ENCODE measurements at regions not wholly inside any gene's neighbourhood (a gene's known extent, or its start where the extent isn't known, plus 50 kb on each side); places are given as distances from the start of the nearest gene placed in this dataset.
"Not testable (repeated sequence)": the region's sequence is repeated elsewhere in the genome, so short reads cannot be mapped to it uniquely, and the experiment has no call there.

- no peak for ATAC-seq (ENCODE audit: low read depth)
- no peak overlapping the region for H3K27ac Mint-ChIP-seq
These were observed 543.7 kb downstream of the SUCLG1 start for GRCh38 chr2:83915381-83915780.

GRCh38 chr2:83908750-83909149, 550.3 kb downstream of the SUCLG1 start:
- POLR2A ChIA-PET = no interaction called here
- Mint-ChIP-seq H3K27me3 (no peaks in the 10 kb centered on the region), H3K36me3 (no peaks in the 10 kb centered on the region), H3K4me1 (no peaks in the 10 kb centered on the region), H3K9me3 (no peaks in the 10 kb centered on the region), H3K4me3 (no peak overlapping the region), H3K27ac (no peak overlapping the region)
- no peak for DNase-seq
- no peak for ATAC-seq (ENCODE audit: low read depth)

More at GRCh38 chr2:83915381-83915780, 543.7 kb downstream of the SUCLG1 start:
- no peaks in the 10 kb centered on the region for H3K4me1 Mint-ChIP-seq
- no peak overlapping the region for H3K4me3 Mint-ChIP-seq
- no peak for DNase-seq
- H3K36me3 Mint-ChIP-seq = no peaks in the 10 kb centered on the region
- H3K9me3 Mint-ChIP-seq = no peaks in the 10 kb centered on the region
- H3K27me3 Mint-ChIP-seq = no peaks in the 10 kb centered on the region
- POLR2A ChIA-PET = no interaction called here

GRCh38 chr2:83901317-83901716, 557.8 kb downstream of the SUCLG1 start:
- no peaks in the 10 kb centered on the region for H3K27me3 Mint-ChIP-seq
- H3K4me1 Mint-ChIP-seq = no peaks in the 10 kb centered on the region
- no peak for ATAC-seq (ENCODE audit: low read depth)
- no peak for DNase-seq
- no peak overlapping the region for H3K27ac Mint-ChIP-seq
- H3K9me3 Mint-ChIP-seq = no peaks in the 10 kb centered on the region
- H3K4me3 Mint-ChIP-seq = no peak overlapping the region
- no peaks in the 10 kb centered on the region for H3K36me3 Mint-ChIP-seq
- POLR2A ChIA-PET = no interaction called here

DNA sequence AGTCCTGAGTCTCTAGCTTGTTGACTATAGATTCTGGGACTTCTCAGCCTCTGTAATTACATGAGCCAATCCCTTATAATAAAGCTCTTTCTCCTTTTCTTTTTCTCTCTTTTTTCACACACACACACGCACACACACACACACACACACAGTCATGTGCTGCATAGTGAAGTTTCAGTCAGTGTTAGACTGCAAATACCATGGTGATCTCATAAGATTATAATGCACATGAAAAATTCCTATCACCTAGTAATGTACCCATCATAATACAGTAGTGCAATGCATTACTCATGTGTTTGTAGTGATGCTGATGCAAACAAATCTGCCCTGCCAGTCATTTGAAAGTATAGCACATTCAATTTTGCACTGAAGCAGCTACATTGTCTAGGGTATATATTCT, 558.2 kb downstream of the SUCLG1 start:
- H3K27ac Mint-ChIP-seq = no peak overlapping the region
- POLR2A ChIA-PET = no interaction called here
- no peak for ATAC-seq (ENCODE audit: low read depth)
- no peak overlapping the region for H3K4me3 Mint-ChIP-seq
- H3K27me3 Mint-ChIP-seq = no peaks in the 10 kb centered on the region
- H3K36me3 Mint-ChIP-seq = no peaks in the 10 kb centered on the region
- H3K4me1 Mint-ChIP-seq = no peaks in the 10 kb centered on the region
- no peaks in the 10 kb centered on the region for H3K9me3 Mint-ChIP-seq
- DNase-seq = no peak

DNA sequence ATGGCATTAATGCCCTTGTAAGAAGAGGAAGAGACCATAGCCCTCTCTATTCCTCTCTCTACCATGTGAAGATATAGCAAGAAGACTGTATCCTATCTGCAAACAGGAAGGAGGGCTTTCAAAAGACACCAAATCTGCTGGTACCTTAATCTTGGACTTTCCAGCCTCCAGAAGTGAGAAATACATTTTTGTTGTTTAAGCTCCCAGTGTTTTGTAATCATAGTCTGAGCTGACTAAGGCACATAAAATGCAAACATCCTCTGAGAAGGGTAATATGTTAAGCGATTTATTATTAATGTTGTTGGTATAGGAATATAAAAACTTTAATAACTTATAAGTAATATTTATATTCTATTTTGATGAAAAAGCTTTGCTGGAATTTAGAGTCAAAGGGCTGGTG, 559.8 kb downstream of the SUCLG1 start:
- H3K27me3 Mint-ChIP-seq = no peaks in the 10 kb centered on the region
- H3K4me3 Mint-ChIP-seq = no peak overlapping the region
- no peak overlapping the region for H3K27ac Mint-ChIP-seq
- no peaks in the 10 kb centered on the region for H3K9me3 Mint-ChIP-seq
- no peaks in the 10 kb centered on the region for H3K36me3 Mint-ChIP-seq
- no peak for ATAC-seq (ENCODE audit: low read depth)
- no peak for DNase-seq
- POLR2A ChIA-PET = no interaction called here
- no peaks in the 10 kb centered on the region for H3K4me1 Mint-ChIP-seq

GRCh38 chr2:83894976-83895375, 564.1 kb downstream of the SUCLG1 start:
- Mint-ChIP-seq H3K27ac (no peak overlapping the region), H3K4me3 (no peak overlapping the region), H3K4me1 (no peaks in the 10 kb centered on the region), H3K9me3 (no peaks in the 10 kb centered on the region), H3K27me3 (no peaks in the 10 kb centered on the region), H3K36me3 (no peaks in the 10 kb centered on the region)
- POLR2A ChIA-PET = no interaction called here
- ATAC-seq (ENCODE audit: low read depth) (no peak), DNase-seq (no peak)

DNA sequence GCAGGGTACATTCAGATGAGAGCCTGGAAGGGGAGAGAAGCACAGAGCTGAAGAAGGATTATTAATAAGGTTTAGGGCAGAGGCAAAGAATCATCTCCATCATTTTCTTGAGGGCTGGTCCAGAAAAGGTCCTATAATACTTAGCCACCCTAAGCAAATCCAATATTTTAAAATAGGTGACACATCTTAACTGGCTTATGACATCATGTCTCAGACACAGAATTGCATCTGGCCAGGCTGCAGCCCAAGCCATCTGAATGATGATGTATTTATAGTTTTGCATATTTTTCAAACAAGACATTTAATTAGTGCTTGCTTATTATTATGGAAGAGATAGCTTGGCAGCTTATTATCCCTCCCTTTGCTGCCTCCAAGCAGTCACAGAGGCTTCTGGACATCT, 571.3 kb downstream of the SUCLG1 start:
- Mint-ChIP-seq H3K4me1 (no peaks in the 10 kb centered on the region), H3K9me3 (no peaks in the 10 kb centered on the region), H3K36me3 (no peaks in the 10 kb centered on the region), H3K27me3 (no peaks in the 10 kb centered on the region), H3K27ac (no peak overlapping the region), H3K4me3 (no peak overlapping the region)
- DNase-seq (no peak), ATAC-seq (ENCODE audit: low read depth) (no peak)
- POLR2A ChIA-PET = no interaction called here

GRCh38 chr2:83879127-83879526, 580.0 kb downstream of the SUCLG1 start:
- DNase-seq = no peak
- ATAC-seq (ENCODE audit: low read depth) = no peak
- POLR2A ChIA-PET = no interaction called here
- Mint-ChIP-seq H3K27me3 (no peaks in the 10 kb centered on the region), H3K4me3 (no peak overlapping the region), H3K27ac (no peak overlapping the region), H3K4me1 (no peaks in the 10 kb centered on the region), H3K9me3 (peaks cover 16% of the 10 kb centered on the region), H3K36me3 (no peaks in the 10 kb centered on the region)

DNA sequence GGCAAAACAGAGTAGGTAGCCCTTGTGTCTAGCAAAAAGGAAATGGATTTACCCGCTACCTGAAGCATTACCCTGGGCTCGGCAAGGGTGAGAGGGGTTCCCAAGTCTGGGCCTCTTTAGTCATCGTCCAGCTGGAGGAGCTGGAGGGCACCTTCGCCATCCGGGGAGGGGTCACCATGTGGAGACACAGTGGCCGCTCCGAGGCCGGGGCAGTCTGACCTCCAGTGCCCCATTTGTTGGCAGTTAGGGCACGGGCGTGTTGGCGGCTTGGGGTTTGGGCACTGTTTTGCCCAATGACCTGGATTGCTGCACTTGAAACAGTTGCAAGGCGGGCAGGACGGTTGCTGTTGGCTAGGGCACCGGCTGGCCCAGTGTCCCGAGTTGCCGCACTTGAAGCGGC, 581.8 kb downstream of the SUCLG1 start:
- ATAC-seq (ENCODE audit: low read depth); POLR2A ChIA-PET; H3K27me3 Mint-ChIP-seq; H3K4me3 Mint-ChIP-seq; H3K4me1 Mint-ChIP-seq; DNase-seq; H3K27ac Mint-ChIP-seq; H3K36me3 Mint-ChIP-seq: not testable (repeated sequence)
- H3K9me3 Mint-ChIP-seq = peaks cover 21% of the 10 kb centered on the region

GRCh38 chr2:83874712-83875430, 584.2 kb downstream of the SUCLG1 start:
- Mint-ChIP-seq H3K9me3 (peaks cover 21% of the 10 kb centered on the region), H3K4me1 (no peaks in the 10 kb centered on the region), H3K4me3 (no peak overlapping the region), H3K27me3 (no peaks in the 10 kb centered on the region), H3K27ac (no peak overlapping the region), H3K36me3 (no peaks in the 10 kb centered on the region)
- POLR2A ChIA-PET = no interaction called here
- ATAC-seq (ENCODE audit: low read depth) (no peak), DNase-seq (no peak)

- POLR2A ChIA-PET = no interaction called here
- ATAC-seq (ENCODE audit: low read depth) (no peak), DNase-seq (no peak)
- Mint-ChIP-seq H3K36me3 (no peaks in the 10 kb centered on the region), H3K4me1 (no peaks in the 10 kb centered on the region), H3K9me3 (peaks cover 21% of the 10 kb centered on the region), H3K4me3 (no peak overlapping the region), H3K27ac (no peak overlapping the region), H3K27me3 (no peaks in the 10 kb centered on the region)
These were observed 585.0 kb downstream of the SUCLG1 start for GRCh38 chr2:83874066-83874465.

- no peak for DNase-seq
- H3K9me3 Mint-ChIP-seq = peaks cover 18% of the 10 kb centered on the region
- H3K4me1 Mint-ChIP-seq = no peaks in the 10 kb centered on the region
- no peaks in the 10 kb centered on the region for H3K36me3 Mint-ChIP-seq
- H3K27ac Mint-ChIP-seq = no peak overlapping the region
- no peaks in the 10 kb centered on the region for H3K27me3 Mint-ChIP-seq
- no peak for ATAC-seq (ENCODE audit: low read depth)
- H3K4me3 Mint-ChIP-seq = no peak overlapping the region
- POLR2A ChIA-PET = no interaction called here
These were observed 586.0 kb downstream of the SUCLG1 start for GRCh38 chr2:83873110-83873509.

GRCh38 chr2:83866211-83866610, 592.9 kb downstream of the SUCLG1 start:
- DNase-seq (no peak), ATAC-seq (ENCODE audit: low read depth) (no peak)
- no peaks in the 10 kb centered on the region for H3K27me3 Mint-ChIP-seq
- H3K4me3 Mint-ChIP-seq = no peak overlapping the region
- H3K27ac Mint-ChIP-seq = no peak overlapping the region
- no peaks in the 10 kb centered on the region for H3K4me1 Mint-ChIP-seq
- POLR2A ChIA-PET = no interaction called here
- no peaks in the 10 kb centered on the region for H3K36me3 Mint-ChIP-seq
- no peaks in the 10 kb centered on the region for H3K9me3 Mint-ChIP-seq

- POLR2A ChIA-PET = no interaction called here
- Mint-ChIP-seq H3K4me3 (no peak overlapping the region), H3K9me3 (no peaks in the 10 kb centered on the region), H3K4me1 (no peaks in the 10 kb centered on the region), H3K27me3 (no peaks in the 10 kb centered on the region), H3K27ac (no peak overlapping the region), H3K36me3 (no peaks in the 10 kb centered on the region)
- no peak for DNase-seq
- ATAC-seq (ENCODE audit: low read depth) = no peak
These were observed 596.5 kb downstream of the SUCLG1 start for GRCh38 chr2:83862600-83862999.

GRCh38 chr2:83860320-83860719, 598.8 kb downstream of the SUCLG1 start:
- H3K27ac Mint-ChIP-seq = no peak overlapping the region
- no peaks in the 10 kb centered on the region for H3K9me3 Mint-ChIP-seq
- H3K4me3 Mint-ChIP-seq = no peak overlapping the region
- no peak for ATAC-seq (ENCODE audit: low read depth)
- no peaks in the 10 kb centered on the region for H3K4me1 Mint-ChIP-seq
- no peaks in the 10 kb centered on the region for H3K36me3 Mint-ChIP-seq
- no peaks in the 10 kb centered on the region for H3K27me3 Mint-ChIP-seq
- no peak for DNase-seq
- POLR2A ChIA-PET = no interaction called here

Data from activated naive CD8-positive, alpha-beta T cell treated with anti-CD3 and anti-CD28 coated beads, Interleukin-2, amount 10 ng/mL, durations not matched to agents 7 days and 5 days (primary cell).